GM12874 (cell line): ENCODE measurements at regions not wholly inside any gene's neighbourhood (a gene's known extent, or its start where the extent isn't known, plus 50 kb on each side); places are given as distances from the start of the nearest gene placed in this dataset.

Experiments
- CTCF ChIP-seq: IDR thresholded peaks from 2 replicates; pipeline ENCODE4 v1.5.1; 2011; ENCODE audit warnings: low read depth, mild to moderate bottlenecking, control low read depth, low read length, moderate library complexity; ENCODE audit not compliant: insufficient read depth

DNA sequence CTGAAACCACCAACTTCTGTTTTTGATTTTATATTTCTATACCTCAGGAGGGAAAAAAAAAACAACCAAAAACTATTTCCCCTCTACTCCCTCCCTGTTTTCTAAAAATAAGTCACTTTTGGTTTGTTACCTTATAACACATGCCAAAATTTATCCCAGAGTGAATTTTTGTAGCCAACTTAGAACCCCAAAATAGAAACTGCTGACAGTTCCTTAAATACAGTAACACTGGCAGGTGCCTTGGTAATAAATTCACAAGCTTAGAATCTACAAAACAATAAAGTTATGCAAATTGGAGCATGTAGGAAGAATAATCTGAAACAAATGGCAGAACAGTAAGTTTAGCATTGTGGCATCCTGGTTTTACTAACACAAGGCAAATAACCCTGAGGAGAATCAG is 165.0 kb upstream of the HDAC9 start:
- no peak for TF ChIP-seq CTCF

DNA sequence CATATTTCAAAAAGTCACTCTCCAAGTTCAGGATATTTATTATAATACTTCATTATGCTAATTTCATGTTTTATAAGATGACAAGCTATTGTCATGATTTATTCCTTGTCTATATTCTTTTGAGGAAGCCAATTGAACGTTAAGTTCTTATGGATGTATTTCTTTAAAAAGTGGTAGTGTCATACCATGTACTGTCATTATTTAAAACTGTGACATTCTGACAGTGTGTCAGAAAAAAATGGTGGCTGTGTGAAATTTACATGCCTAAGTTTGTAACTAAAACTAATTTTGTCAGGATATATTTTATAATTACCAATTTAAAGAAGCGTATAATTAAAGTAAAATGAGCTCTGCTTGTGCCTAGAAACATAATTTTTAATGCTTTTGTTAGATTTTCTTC is 158.9 kb upstream of the HDAC9 start:
- no peak for TF ChIP-seq CTCF

DNA sequence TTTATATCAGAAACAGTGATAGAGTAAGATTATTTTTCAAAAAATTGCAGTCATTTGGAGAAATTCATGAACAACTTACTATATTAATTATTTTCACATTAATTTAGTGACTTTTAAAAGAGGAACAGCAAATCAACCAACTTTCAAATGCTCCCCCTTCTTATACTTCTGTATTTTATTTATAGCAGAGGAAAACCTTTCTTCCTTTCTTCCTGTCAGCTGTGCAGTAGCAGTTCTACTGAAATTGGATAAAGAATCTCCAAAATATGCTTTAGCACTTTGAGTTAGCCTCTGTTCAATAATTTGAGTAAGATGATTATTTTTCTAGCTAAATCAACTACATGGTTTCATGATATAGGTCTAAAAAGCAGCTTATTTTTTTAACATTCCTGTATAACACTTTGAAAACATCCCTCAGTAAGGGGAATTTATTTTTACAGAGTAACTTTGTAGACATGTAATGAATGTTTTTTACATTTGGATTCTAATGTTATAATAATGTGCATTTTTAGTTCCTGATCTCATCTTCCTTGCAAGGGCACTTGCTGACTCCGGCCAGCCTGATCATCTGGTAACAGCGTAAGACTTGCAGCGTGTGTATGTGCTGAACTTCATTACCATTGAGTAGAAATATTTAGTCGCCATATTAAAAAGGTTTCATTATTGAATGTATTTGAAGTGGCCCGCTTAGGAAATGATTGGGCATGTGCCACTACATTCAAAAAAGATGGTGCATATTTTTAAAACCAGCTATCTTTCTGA is 158.3 kb upstream of the HDAC9 start:
- TF ChIP-seq CTCF: no peak

DNA sequence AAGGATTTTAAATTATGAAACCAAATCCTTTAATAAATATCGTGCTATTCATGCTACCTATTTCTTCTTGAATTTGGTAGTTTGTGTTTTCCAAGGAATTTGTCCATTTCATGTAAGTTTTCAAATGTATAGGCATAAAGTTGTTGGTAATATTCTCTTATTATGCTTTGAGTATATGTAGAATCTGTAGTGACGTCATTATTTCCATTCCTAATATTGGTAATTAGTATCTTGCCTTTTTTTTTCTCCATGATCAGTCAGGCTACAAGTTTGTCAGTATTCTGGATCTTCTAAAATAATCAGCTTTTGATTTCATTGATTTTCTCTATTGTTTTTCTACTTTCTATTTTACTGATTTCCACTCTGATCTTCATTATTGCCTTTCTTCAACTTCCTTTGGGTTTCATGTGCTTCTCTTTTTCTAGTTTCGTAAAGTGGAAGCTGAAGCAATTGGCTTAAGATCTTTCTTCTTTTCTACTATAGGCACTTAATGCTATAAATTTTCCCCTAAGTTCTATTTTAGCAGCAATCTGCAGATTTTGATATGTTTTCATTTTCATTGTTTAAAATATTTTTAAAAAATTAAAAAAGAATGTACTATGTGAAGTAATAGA is 156.5 kb upstream of the HDAC9 start:
- TF ChIP-seq CTCF: no peak

DNA sequence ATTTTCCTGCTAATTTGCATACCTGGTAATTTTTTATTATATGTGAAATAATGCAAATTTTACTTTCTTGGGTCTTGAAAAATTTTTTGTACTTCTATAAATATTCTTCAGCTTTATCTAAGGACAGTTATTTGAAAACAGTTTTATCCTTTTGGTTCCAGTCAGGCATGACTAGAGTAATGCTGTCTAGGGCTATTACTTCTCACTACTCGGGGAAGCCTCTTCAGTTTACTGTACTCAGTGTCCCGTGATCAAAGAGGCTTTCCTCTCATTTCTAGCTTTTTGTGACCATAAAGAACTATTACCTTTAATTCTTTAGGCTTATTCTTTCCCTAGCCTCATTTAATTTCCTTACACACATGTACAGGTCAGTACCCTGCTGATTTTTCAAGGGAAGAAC is 153.8 kb upstream of the HDAC9 start:
- TF ChIP-seq CTCF: no peak

DNA sequence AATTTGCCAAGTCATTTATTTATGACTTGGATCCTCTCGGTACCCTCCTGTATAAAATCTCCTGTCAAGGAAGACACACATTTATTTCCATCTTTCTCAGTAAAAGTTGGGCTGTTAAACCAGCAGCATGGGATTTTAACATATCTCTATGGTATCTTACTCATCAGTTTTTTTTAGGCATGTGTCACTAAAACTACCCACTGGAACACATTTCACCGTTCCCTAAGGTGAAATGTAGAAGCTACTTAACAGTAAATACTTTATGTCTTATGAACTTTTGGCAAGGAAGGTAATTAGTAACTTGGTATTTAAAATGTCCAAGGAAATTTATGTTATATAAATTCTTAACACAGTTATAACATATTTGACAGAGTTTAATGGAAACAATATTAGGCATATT is 152.5 kb upstream of the HDAC9 start:
- no peak for TF ChIP-seq CTCF

DNA sequence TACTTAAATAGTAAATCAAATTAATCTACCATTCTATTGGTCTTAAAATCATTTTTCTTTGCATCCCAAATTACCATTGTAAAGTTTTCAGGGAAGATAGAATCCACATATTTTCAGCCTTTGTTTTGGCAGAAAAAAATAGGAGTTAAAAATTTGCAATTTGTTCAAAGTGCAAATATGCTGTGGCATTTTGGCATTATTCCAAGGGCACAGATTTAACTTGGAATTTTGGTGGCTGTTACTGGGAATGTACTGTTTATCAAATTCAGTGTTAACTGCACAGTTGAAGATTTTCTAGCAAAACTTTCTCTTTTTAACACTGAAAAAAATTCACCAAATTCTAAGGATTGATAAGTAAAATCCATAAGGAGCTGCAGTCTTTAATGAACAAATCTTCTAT is 151.0 kb upstream of the HDAC9 start:
- TF ChIP-seq CTCF: no peak
